ENCODE measurements at regions not wholly inside any gene's neighbourhood (a gene's known extent, or its start where the extent isn't known, plus 50 kb on each side); places are given as distances from the start of the nearest gene placed in this dataset.
A peak's percentile ranks its signal among the peaks of the same experiment; 100 is the strongest.

GRCh38 chr17:73899839-73900238, 255.6 kb upstream of the SDK2 start:
- 90 to 94% methylated on average over 8 of the region's 8 CpGs for WGBS, 2 donors
- Histone ChIP-seq H3K4me3 (no peak overlapping the region), H3K36me3 (ENCODE audit: low read depth, missing control alignments) (no peaks in the 10 kb centered on the region), H3K9me3 (no peaks in the 10 kb centered on the region), H3K4me1 (no peaks in the 10 kb centered on the region), H3K27me3 (no peaks in the 10 kb centered on the region), H3K27ac (no peak overlapping the region)
- intact Hi-C loops (cut with DNase I; ENCODE audit: low total_unique reads) = no loop called here
- TF ChIP-seq CTCF (IDR thresholded peaks at IDR 0.05) = no peak
- no peak for TF ChIP-seq POLR2A (IDR thresholded peaks at IDR 0.05)
- DNase-seq = no peak

DNA sequence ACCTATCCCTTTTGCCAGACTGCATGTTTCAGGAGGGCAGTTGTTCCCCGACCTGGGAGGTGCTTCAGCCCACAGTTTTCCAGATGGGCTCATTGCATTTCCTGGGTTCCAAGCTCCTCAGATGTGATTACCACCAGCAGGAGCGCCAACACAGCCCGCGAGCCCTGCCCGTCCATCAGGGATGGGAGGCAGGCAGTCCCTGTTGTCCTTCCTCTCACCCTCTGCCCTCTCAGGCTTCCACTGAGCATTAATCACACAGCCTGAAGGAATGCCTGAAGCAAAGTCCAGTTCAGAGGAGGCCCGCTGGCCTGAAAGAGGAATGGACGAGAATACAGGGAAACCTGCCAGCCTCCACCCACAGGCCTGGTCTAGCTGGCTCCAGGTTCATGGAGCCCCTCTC, 256.3 kb upstream of the SDK2 start:
- Histone ChIP-seq H3K9me3 (no peaks in the 10 kb centered on the region), H3K4me1 (no peaks in the 10 kb centered on the region), H3K27ac (no peak overlapping the region), H3K36me3 (ENCODE audit: low read depth, missing control alignments) (no peaks in the 10 kb centered on the region), H3K4me3 (no peak overlapping the region), H3K27me3 (no peaks in the 10 kb centered on the region)
- WGBS, 2 donors = 85 to 88% methylated on average over 7 of the region's 7 CpGs
- intact Hi-C loops (cut with DNase I; ENCODE audit: low total_unique reads) = no loop called here
- no peak for DNase-seq
- no peak for TF ChIP-seq CTCF (IDR thresholded peaks at IDR 0.05)
- TF ChIP-seq POLR2A (IDR thresholded peaks at IDR 0.05) = no peak

DNA sequence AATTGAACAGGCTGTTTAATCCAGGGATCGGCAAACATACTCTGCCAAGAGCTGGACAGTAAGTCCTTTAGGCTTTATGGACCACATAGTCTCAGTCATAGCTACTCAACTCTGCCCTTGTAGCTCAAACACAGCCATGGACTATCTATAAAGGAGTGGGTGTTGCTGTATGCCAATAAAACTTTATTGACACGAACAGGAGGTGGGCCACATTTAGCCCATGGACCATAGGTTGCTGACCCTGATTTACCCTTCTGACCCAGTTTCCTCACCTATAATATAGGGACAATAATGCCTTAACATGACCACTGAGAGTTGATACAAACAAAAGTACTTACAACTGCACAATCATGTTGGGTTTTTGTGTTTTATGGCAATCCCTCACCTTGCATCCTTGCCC, 257.0 kb upstream of the SDK2 start:
- Histone ChIP-seq H3K9me3 (no peaks in the 10 kb centered on the region), H3K27me3 (no peaks in the 10 kb centered on the region), H3K27ac (no peak overlapping the region), H3K4me1 (no peaks in the 10 kb centered on the region), H3K36me3 (ENCODE audit: low read depth, missing control alignments) (no peaks in the 10 kb centered on the region), H3K4me3 (peak overlapping the region in 1 of 2 donors; percentile 16)
- no peak for TF ChIP-seq CTCF (IDR thresholded peaks at IDR 0.05)
- intact Hi-C loops (cut with DNase I; ENCODE audit: low total_unique reads) = no loop called here
- WGBS, 2 donors = 76% methylated on average over 2 of the region's 2 CpGs
- no peak for DNase-seq

DNA sequence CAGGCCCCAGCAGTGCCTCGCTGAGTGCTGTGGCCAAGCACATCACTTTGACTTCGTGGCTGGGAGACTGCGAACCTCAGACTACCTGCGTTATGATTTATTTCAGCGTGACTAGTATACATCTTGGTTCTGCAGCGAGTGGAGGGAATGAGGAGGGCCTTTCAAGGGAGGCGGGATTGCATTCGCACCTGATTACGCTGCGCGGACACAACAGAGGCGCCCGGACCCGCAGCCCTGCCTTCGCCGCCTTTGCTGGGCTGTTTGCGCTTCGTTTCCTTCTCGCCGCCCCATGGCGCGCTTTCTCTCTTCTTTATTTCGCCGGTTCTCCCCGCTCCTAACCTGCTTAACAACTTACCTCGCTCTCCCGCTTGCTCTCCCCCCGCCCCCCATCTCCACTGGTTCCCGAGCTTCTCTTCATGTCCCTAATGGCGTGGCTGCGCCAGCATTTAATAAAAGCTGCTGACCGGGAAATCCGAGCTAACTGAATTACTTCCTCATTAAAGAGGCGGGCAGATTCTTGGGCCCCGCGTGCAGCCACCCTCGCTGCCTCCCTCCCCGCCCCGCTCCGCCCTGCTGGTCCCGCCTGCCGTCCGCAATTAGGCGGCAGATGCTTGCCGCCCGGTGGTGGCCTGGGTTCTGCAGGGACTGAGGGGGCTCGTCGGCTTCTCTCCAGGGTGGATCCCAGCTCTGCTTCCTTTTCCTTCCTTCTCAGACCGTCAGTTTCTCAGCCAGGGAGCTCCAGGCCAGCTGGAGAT, 257.6 kb upstream of the SDK2 start:
- H3K27ac ChIP-seq = no peak overlapping the region
- peak overlapping the region in 1 of 2 donors; percentile 16 for H3K4me3 ChIP-seq
- H3K27me3 ChIP-seq = no peaks in the 10 kb centered on the region
- TF ChIP-seq POLR2A (IDR thresholded peaks at IDR 0.05) (no peak), CTCF (IDR thresholded peaks at IDR 0.05) (no peak)
- H3K36me3 ChIP-seq (ENCODE audit: low read depth, missing control alignments) = no peaks in the 10 kb centered on the region
- no peaks in the 10 kb centered on the region for H3K9me3 ChIP-seq
- intact Hi-C loops (cut with DNase I; ENCODE audit: low total_unique reads) = no loop called here
- 2 to 4% methylated on average over 35 to 49 of the region's 49 CpGs for WGBS, 2 donors
- peak; percentile 33 for DNase-seq
- H3K4me1 ChIP-seq = no peaks in the 10 kb centered on the region

Measured in testis (tissue), 2 donors.